HG03060 (cell line): ENCODE measurements at regions not wholly inside any gene's neighbourhood (a gene's known extent, or its start where the extent isn't known, plus 50 kb on each side); places are given as distances from the start of the nearest gene placed in this dataset.

Experiments used
- ATAC-seq: cut with Tn5 transposase; IDR thresholded peaks from one replicate; pipeline ENCODE4 v1.9.1; 2021; ENCODE audit warnings: low read depth, moderate number of reproducible peaks; ENCODE audit not compliant: unreplicated experiment

DNA sequence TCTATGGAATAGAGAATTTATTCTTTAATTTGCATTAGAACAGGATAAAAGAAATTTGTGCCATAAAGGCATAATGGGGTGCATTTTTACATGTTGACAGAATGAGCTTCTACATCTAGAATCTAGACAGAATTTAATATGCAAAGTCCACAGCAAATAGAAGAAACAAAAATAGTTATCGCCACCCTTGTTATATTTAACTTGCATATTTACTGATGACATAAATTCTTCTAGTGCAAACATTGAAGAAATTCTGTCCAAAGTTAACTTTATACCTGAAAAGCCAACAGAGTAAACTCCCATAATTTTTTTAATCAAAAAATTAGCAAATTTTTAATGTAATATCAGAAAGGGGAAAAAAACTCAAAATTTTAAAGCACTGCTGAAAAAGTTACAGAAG lies 213.7 kb upstream of the ALCAM start:
- no peak for ATAC-seq

- no peak for ATAC-seq
These were observed 212.0 kb upstream of the ALCAM start for GRCh38 chr3:105154692-105155091.

- ATAC-seq = no peak
These were observed 209.5 kb upstream of the ALCAM start for GRCh38 chr3:105157067-105157765.

DNA sequence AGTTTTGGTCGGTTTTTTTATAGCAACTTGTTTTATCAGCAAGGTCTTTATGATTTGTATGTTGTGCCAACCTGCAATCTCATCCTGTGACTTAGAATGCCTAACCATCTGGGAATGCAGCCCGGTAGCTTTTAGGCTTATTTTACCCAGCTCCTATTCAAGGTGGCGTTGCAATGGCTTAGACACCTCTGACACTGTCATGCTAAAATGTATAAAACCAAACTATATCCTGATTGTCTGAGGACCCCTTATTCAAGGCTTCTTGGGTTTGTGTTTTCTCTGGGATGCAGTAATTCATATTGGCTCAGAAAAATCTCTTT lies 209.0 kb upstream of the ALCAM start:
- no peak for ATAC-seq

GRCh38 chr3:105158286-105158685 lies 208.4 kb upstream of the ALCAM start:
- no peak for ATAC-seq

GRCh38 chr3:105162448-105162847 lies 204.3 kb upstream of the ALCAM start:
- ATAC-seq = no peak

DNA sequence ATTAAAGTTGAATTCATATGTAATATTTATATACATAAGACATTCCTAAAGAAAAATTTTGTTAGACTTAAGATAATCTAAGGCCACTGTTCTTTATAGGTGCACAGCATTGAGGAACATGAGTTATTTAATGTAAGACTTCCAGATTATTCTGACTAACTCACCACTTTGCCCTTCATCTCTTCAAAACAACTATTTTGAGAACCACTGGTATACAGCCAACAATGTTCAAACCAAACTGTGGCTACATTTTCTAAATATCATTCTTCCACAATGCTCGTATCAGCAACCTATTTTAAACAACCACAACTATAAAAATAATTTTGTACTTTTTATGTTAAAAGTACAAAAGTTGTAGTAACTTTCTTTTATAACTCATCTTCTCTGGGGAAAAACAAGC lies 199.8 kb upstream of the ALCAM start:
- ATAC-seq = no peak

DNA sequence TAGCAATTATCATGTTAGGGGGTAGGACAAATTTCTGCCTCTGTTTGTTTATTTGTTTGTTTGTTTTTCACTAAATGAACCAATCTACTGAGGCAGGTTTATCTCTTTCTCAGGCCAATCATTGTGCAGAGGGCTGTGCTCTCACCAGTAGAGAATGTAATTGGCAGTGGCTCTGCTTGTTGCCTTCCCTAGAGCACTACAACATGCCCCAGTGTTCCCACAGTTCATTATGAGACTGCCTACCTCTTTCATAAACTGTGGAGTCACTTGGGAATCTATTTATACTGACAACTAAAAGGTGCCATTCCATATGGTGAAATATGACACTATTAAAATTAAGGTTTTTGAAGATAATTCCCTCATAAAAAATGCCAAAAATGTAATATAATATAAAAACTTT lies 196.3 kb upstream of the ALCAM start:
- no peak for ATAC-seq

DNA sequence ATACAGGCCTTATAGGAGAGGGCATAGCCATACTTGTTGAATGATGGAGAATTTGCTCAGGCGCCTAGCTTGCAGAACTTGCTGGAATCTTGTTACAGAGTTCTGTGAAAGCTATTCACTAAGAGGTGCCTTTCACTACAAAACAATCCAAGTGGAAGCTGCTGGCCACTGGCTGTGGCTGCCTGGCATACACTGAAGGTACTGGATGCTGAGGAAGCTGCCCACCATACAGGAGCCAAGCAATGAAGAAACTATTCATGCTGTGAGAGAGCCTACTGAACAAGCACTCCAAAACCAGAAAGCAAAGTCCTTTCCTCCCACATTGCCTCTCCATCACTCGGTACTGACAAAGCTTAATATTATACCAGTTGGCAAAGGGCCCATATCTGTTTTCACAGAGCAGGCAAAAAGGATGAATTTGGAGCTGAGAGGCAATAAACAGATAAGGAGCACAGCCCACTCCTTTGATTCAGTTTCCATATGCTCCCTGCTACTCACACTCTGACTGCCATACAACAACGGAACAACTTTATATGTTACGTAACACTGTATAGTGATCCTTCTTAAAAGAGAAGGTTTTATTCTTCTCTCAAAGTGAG lies 192.6 kb upstream of the ALCAM start:
- no peak for ATAC-seq

DNA sequence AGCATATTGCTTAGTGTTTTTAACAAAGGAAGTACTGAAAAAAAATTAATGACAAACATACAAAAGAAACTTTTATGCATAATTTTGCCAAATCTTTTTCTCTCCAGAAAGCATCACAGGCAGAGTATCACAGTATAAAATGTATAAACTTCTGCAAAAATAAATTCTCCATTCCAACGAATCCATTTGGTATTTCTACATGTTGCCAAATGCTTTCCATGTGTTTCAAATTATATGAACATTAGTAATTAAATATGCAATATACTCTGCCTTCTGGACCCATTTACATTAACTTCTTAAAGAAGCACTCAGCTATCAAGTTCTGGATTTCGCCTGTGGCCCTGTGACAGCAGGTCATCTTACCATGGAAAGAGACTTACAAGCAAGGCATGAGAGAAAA lies 189.1 kb upstream of the ALCAM start:
- ATAC-seq = no peak

DNA sequence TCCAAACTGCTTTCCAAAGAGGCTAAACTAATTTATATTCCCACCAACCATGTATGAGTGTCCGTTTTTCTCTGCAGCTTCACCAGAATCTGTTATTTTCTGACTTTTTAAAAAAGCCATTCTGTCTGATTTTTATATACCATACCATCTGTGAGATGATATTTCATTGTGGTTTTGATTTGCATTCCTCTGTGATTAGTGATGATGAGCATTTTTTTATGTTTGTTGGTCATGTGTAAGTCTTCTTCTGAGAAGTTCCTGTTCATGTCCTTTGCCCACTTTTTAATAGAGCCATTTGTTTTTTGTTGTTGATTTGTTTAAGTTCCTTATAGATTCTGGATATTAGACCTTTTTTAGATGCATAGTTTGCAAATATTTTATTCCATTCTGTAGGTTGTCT lies 179.4 kb upstream of the ALCAM start:
- ATAC-seq = no peak

GRCh38 chr3:105195260-105195659 lies 171.4 kb upstream of the ALCAM start:
- ATAC-seq = no peak

DNA sequence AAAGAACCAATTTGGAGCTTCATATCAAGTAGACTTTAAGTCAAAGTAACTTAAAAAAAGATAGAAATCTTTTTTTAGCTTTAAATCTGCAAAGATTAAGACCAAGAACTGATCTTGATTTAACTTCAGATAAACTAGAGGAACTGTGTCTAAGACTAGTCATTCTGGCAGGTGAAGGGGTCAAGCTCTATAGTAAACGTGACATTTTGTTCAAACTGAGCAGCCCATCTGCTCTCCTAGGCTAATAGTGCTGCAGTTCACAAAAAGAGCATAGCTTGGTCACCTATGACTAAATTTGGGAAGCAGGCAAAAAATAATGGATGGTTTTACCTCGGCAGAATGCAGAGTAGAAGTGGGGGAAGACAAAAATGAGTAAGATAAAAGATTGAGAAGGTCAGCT lies 168.8 kb upstream of the ALCAM start:
- no peak for ATAC-seq

GRCh38 chr3:105199217-105199616 lies 167.5 kb upstream of the ALCAM start:
- no peak for ATAC-seq

- no peak for ATAC-seq
These were observed 156.6 kb upstream of the ALCAM start for GRCh38 chr3:105210141-105210540.

- no peak for ATAC-seq
These were observed 152.1 kb upstream of the ALCAM start for GRCh38 chr3:105214590-105214989.

GRCh38 chr3:105222568-105223093 lies 144.1 kb upstream of the ALCAM start:
- no peak for ATAC-seq

DNA sequence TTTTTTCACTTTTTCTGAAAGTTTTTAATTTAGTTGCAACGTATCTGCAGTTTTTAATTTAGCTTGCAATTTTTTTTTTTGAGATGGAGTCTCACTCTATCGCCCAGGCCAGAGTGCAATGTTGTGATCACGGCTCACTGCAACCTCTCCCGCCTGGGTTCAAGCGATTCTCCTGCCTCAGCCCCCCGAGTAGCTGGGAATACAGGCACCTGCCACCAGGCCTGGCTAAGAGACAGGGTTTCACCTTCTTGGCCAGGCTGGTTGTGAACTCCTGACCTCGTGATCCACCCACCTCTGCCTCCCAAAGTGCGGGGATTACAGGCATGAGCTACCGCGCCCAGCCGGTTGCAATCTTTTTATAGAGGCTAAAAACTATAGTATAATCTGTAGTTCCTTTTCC lies 142.9 kb upstream of the ALCAM start:
- no peak for ATAC-seq

GRCh38 chr3:105228696-105229095 lies 138.0 kb upstream of the ALCAM start:
- no peak for ATAC-seq

GRCh38 chr3:105232553-105232952 lies 134.2 kb upstream of the ALCAM start:
- no peak for ATAC-seq

DNA sequence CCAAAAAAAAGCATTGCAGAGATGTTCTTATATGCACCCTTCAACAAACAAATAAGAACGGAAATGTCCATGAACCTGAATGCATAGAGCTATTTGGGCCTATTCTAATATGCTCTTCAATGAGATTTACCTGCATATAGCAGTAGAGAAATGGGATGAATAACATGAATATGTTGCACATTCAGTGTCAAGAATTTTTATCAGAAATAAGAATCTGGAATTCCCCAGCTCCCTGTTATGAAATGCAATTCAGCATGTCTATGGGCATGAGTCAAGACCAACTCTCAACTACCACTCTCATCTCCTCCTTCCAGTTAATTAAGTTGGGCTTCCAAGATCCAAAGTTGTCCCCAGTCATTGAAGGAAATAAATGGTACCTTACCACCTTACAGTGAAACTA lies 133.7 kb upstream of the ALCAM start:
- ATAC-seq = no peak

DNA sequence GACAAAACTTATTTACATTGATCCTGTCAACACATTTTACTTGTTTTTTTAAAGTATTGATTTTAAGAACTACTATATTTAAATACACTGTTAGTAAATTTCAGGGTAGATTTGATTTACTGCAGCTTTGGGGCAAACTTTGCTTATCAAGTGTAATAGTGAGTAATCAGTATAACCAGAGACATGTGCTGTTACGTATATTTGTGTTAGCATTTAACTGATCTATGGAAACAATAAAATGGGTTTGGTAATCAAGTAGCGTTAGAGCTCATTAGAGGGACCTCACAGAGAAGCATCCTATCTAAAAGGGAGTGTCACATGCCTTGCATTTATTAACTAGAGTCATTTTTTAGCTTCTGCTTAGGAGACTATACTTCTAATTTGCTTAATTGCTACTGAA lies 131.5 kb upstream of the ALCAM start:
- ATAC-seq = no peak

DNA sequence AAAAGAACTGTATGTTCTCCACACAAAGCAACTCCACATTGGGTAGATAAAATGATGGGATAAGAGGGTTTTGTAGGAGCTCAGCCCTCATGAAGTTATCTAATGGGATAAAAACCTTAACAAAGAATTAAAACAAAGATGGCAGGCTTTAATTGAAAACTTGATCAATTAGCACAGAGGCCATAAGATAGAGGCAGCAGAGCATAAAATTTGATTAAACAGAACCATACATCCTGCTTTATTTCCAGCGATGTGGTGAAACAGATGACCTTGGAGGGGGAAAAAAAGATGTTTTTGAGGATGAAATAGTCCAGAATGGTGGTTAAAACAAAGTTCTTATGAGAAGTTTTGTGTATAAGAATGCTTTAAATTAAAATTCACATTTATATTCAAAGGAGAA lies 130.9 kb upstream of the ALCAM start:
- no peak for ATAC-seq
